ENCODE measurements at regions not wholly inside any gene's neighbourhood (a gene's known extent, or its start where the extent isn't known, plus 50 kb on each side); places are given as distances from the start of the nearest gene placed in this dataset.

DNA sequence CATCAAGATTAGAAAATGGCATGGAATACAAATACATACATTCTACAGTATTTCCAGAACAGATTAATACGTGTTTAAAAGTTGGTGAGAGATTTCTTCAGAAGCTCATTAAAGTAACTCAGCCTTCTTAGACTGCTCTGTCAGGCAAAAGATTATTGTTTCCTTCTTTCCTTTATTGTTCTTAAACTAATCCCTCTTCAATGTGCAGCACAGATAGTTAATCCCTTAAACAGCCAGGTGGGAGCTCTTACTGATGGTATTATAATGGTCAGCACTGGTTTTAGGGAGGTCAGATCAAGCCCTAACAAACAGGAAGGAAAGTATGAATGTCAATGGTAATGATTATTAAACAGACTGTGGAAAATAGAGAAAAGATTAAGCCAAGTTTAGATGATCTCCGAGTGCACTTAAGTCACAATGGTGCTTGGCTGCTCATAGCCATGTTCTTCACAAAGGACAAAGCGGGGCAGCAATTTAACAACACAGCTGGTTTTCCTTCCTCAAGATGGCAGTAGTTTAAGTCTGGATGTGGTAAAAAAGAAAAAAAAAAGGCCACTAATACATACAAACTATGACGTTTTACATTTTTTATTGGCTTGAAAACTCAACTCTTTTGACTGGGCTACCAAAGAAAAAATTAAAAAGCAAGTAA lies 992.6 kb downstream of the PCDH9 start:
- Mint-ChIP-seq H3K4me1 (peaks cover 3% of the 10 kb centered on the region; the same call in 1 of the 3 replicates), H3K27me3 (ENCODE audit: insufficient read depth, low read depth, poor library complexity) (peaks cover 4% of the 10 kb centered on the region), H3K9me3 (peaks cover 32% of the 10 kb centered on the region), H3K27ac (no peak overlapping the region), H3K36me3 (ENCODE audit: low read depth) (peaks cover 31% of the 10 kb centered on the region), H3K4me3 (no peak overlapping the region)
- H3K9me2 ChIP-seq (ENCODE audit: insufficient read depth): no peaks in the 10 kb centered on the region
- H3K27ac ChIP-seq (ENCODE audit: low read depth): no peak overlapping the region
- no peaks in the 10 kb centered on the region for H4K20me1 ChIP-seq (replicated peaks; ENCODE audit: insufficient read depth)
- H3K79me2 ChIP-seq (replicated peaks; ENCODE audit: insufficient read depth): no peaks in the 10 kb centered on the region
- H3K4me3 ChIP-seq: no peak overlapping the region
- H3K4me1 ChIP-seq (ENCODE audit: insufficient read depth): no peaks in the 10 kb centered on the region
- no peaks in the 10 kb centered on the region for H3K27me3 ChIP-seq (ENCODE audit: insufficient read depth)
- TF ChIP-seq EZH2phosphoT487 (IDR thresholded peaks at IDR 0.05; ENCODE audit: unreplicated experiment) (no peak), POLR2AphosphoS5 (IDR thresholded peaks at IDR 0.05; ENCODE audit: low read depth) (no peak)
- TF ChIP-seq, protein P1, sequence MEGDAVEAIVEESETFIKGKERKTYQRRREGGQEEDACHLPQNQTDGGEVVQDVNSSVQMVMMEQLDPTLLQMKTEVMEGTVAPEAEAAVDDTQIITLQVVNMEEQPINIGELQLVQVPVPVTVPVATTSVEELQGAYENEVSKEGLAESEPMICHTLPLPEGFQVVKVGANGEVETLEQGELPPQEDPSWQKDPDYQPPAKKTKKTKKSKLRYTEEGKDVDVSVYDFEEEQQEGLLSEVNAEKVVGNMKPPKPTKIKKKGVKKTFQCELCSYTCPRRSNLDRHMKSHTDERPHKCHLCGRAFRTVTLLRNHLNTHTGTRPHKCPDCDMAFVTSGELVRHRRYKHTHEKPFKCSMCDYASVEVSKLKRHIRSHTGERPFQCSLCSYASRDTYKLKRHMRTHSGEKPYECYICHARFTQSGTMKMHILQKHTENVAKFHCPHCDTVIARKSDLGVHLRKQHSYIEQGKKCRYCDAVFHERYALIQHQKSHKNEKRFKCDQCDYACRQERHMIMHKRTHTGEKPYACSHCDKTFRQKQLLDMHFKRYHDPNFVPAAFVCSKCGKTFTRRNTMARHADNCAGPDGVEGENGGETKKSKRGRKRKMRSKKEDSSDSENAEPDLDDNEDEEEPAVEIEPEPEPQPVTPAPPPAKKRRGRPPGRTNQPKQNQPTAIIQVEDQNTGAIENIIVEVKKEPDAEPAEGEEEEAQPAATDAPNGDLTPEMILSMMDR (conservative IDR thresholded peaks at IDR 0.05; ENCODE audit: low read depth in 2 of 2): peak in 1 of 2 experiments; percentile 25; a peak in 1 of 4 replicates
- peaks cover 8% of the 10 kb centered on the region for H3K36me3 ChIP-seq (ENCODE audit: insufficient read depth)
- no peak overlapping the region for H3K4me2 ChIP-seq
- DNase-seq (ENCODE audit: low spot score) (peak; percentile 17), ATAC-seq (no peak)
- no peaks in the 10 kb centered on the region for H3F3A ChIP-seq (replicated peaks; ENCODE audit: low read depth)
- no peak overlapping the region for H2AFZ ChIP-seq

DNA sequence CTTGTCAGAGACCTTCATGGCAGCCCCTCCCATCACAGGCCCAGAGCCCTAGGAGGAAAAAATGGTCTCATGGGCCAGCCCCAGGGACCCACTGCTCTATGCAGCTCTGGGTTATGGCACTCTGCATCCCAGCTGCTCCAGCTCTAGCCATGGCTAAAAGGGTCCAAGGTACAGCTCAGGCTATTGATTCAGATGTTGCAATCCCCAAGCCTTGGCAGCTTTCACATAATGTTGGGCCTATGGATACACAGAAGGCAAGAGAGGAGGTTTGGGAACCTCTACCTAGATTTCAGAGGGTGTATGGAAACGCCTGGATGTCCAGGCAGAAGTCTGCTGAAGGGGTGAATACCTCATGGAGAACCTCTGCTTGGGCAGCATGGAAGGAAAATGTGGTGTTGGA lies 996.0 kb downstream of the PCDH9 start:
- ATAC-seq (no peak), DNase-seq (ENCODE audit: low spot score) (no peak)
- Mint-ChIP-seq H3K9me3 (peaks cover 60% of the 10 kb centered on the region), H3K36me3 (ENCODE audit: low read depth) (peaks cover 60% of the 10 kb centered on the region), H3K27ac (no peak overlapping the region), H3K4me3 (no peak overlapping the region), H3K27me3 (ENCODE audit: insufficient read depth, low read depth, poor library complexity) (peaks cover 3% of the 10 kb centered on the region), H3K4me1 (peaks cover 8% of the 10 kb centered on the region; the same call in 2 of the 3 replicates)
- no peaks in the 10 kb centered on the region for H3K27me3 ChIP-seq (ENCODE audit: insufficient read depth)
- no peak overlapping the region for H3K4me3 ChIP-seq
- no peak overlapping the region for H3K4me2 ChIP-seq
- peaks cover 8% of the 10 kb centered on the region for H3K36me3 ChIP-seq (ENCODE audit: insufficient read depth)
- no peaks in the 10 kb centered on the region for H3K79me2 ChIP-seq (replicated peaks; ENCODE audit: insufficient read depth)
- no peaks in the 10 kb centered on the region for H3K4me1 ChIP-seq (ENCODE audit: insufficient read depth)
- H3K27ac ChIP-seq (ENCODE audit: low read depth): no peak overlapping the region
- no peaks in the 10 kb centered on the region for H4K20me1 ChIP-seq (replicated peaks; ENCODE audit: insufficient read depth)
- H2AFZ ChIP-seq: no peak overlapping the region
- no peaks in the 10 kb centered on the region for H3F3A ChIP-seq (replicated peaks; ENCODE audit: low read depth)
- no peaks in the 10 kb centered on the region for H3K9me2 ChIP-seq (ENCODE audit: insufficient read depth)
- TF ChIP-seq, protein P2, sequence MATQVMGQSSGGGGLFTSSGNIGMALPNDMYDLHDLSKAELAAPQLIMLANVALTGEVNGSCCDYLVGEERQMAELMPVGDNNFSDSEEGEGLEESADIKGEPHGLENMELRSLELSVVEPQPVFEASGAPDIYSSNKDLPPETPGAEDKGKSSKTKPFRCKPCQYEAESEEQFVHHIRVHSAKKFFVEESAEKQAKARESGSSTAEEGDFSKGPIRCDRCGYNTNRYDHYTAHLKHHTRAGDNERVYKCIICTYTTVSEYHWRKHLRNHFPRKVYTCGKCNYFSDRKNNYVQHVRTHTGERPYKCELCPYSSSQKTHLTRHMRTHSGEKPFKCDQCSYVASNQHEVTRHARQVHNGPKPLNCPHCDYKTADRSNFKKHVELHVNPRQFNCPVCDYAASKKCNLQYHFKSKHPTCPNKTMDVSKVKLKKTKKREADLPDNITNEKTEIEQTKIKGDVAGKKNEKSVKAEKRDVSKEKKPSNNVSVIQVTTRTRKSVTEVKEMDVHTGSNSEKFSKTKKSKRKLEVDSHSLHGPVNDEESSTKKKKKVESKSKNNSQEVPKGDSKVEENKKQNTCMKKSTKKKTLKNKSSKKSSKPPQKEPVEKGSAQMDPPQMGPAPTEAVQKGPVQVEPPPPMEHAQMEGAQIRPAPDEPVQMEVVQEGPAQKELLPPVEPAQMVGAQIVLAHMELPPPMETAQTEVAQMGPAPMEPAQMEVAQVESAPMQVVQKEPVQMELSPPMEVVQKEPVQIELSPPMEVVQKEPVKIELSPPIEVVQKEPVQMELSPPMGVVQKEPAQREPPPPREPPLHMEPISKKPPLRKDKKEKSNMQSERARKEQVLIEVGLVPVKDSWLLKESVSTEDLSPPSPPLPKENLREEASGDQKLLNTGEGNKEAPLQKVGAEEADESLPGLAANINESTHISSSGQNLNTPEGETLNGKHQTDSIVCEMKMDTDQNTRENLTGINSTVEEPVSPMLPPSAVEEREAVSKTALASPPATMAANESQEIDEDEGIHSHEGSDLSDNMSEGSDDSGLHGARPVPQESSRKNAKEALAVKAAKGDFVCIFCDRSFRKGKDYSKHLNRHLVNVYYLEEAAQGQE (IDR thresholded peaks at IDR 0.05; ENCODE audit: unreplicated experiment): no peak
- TF ChIP-seq EZH2 (IDR thresholded peaks at IDR 0.05; ENCODE audit: low read depth, unreplicated experiment) (no peak), JUNB (IDR thresholded peaks at IDR 0.05; ENCODE audit: unreplicated experiment) (no peak), POLR2AphosphoS5 (IDR thresholded peaks at IDR 0.05; ENCODE audit: low read depth) (no peak), ZNF114 (CRISPR knock-in tag; IDR thresholded peaks at IDR 0.05) (no peak), ZNF331 (CRISPR knock-in tag; IDR thresholded peaks at IDR 0.05; ENCODE audit: low read depth) (no peak), STAT1 (IDR thresholded peaks at IDR 0.05; ENCODE audit: unreplicated experiment) (no peak), EZH2phosphoT487 (IDR thresholded peaks at IDR 0.05; ENCODE audit: unreplicated experiment) (no peak), NANOG (IDR thresholded peaks at IDR 0.05; ENCODE audit: borderline replicate concordance) (no peak)
- TF ChIP-seq, protein P3, sequence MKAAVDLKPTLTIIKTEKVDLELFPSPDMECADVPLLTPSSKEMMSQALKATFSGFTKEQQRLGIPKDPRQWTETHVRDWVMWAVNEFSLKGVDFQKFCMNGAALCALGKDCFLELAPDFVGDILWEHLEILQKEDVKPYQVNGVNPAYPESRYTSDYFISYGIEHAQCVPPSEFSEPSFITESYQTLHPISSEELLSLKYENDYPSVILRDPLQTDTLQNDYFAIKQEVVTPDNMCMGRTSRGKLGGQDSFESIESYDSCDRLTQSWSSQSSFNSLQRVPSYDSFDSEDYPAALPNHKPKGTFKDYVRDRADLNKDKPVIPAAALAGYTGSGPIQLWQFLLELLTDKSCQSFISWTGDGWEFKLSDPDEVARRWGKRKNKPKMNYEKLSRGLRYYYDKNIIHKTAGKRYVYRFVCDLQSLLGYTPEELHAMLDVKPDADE (IDR thresholded peaks at IDR 0.05): no peak
- TF ChIP-seq, protein P1 (conservative IDR thresholded peaks at IDR 0.05; ENCODE audit: low read depth in 2 of 2): no peak

Data from GM23338 (cell line).